HEK293 (cell line): ENCODE measurements at regions not wholly inside any gene's neighbourhood (a gene's known extent, or its start where the extent isn't known, plus 50 kb on each side); places are given as distances from the start of the nearest gene placed in this dataset.

Experiments
- CTCF ChIA-PET: fragments of 350-600 bp; formaldehyde crosslinking; extraction: SDS; loops from one replicate; lab custom pipeline; 2021; ENCODE audit warnings: antibody characterized with exemption; lab: Yijun Ruan, JAX
- POLR2A ChIA-PET: fragments of 300-600 bp; formaldehyde crosslinking; extraction: SDS; loops from one replicate; lab custom pipeline; 2020; ENCODE audit warnings: antibody characterized with exemption, inconsistent platforms; lab: Yijun Ruan, JAX
- H3K27ac ChIP-seq: fragments of 200-500 bp; sonication (Bioruptor generic); 2 replicates; pipeline ENCODE4 v1.5.1; 2014; ENCODE audit warnings: low read depth, low read length, control low read depth, inconsistent platforms; ENCODE audit errors: extremely low read depth
- H3K36me3 ChIP-seq, 2 experiments: fragments of 200-500 bp in 1 of 2; sonication (Bioruptor generic) in 1 of 2; 1 replicate in 1 of 2; 2 replicates in 1 of 2; pipeline ENCODE4 v1.5.1; 2014 to 2017; ENCODE audit warnings: inconsistent platforms in 2 of 2, low read length in 2 of 2; ENCODE audit not compliant: control insufficient read depth in 2 of 2, insufficient read depth in 1 of 2
- H3K4me1 ChIP-seq: fragments of 200-500 bp; sonication (Bioruptor generic); 2 replicates; pipeline ENCODE4 v1.5.1; 2014; ENCODE audit warnings: mild to moderate bottlenecking, low read length, inconsistent platforms; ENCODE audit not compliant: control insufficient read depth, insufficient read depth
- H3K4me3 ChIP-seq: 2 replicates; pipeline ENCODE4 v1.5.1; 2011; ENCODE audit warnings: low read depth, mild to moderate bottlenecking, control low read depth, low read length, moderate library complexity
- H3K9me3 ChIP-seq: fragments of 200-500 bp; sonication (Bioruptor generic); 2 replicates; pipeline ENCODE4 v1.5.1; 2014; ENCODE audit warnings: low read depth, low read length, inconsistent platforms; ENCODE audit not compliant: control insufficient read depth, insufficient read depth
- BCL11A ChIP-seq: fragments of 450-650 bp; formaldehyde crosslinking; IDR thresholded peaks from 2 replicates; pipeline ENCODE4 v1.5.1; 2016; ENCODE audit warnings: low read depth, missing biosample characterization, missing genetic modification characterization
- HIC1 ChIP-seq: fragments of 450-650 bp; formaldehyde crosslinking; IDR thresholded peaks from 2 replicates; pipeline ENCODE4 v1.5.1; 2016; ENCODE audit warnings: missing biosample characterization, missing genetic modification characterization
- KLF7 ChIP-seq: fragments of 450-650 bp; formaldehyde crosslinking; IDR thresholded peaks from 2 replicates; pipeline ENCODE4 v1.5.1; 2016; ENCODE audit warnings: missing biosample characterization, missing genetic modification characterization, borderline replicate concordance
- MEIS1 ChIP-seq: sonication (generic); formaldehyde crosslinking; IDR thresholded peaks from 2 replicates; pipeline ENCODE4 v1.8.1; 2022; ENCODE audit warnings: missing genetic modification reagents, mild to moderate bottlenecking, borderline replicate concordance
- OSR2 ChIP-seq: fragments of 450-650 bp; formaldehyde crosslinking; IDR thresholded peaks from 2 replicates; pipeline ENCODE4 v1.5.1; 2016; ENCODE audit warnings: missing biosample characterization, missing genetic modification characterization
- PRDM1 ChIP-seq: fragments of 450-650 bp; formaldehyde crosslinking; IDR thresholded peaks from 2 replicates; pipeline ENCODE4; 2016; ENCODE audit warnings: missing biosample characterization, missing genetic modification characterization
- REST ChIP-seq: fragments of 450-650 bp; formaldehyde crosslinking; IDR thresholded peaks from 2 replicates; pipeline ENCODE4 v1.5.1; 2016; ENCODE audit warnings: missing biosample characterization, missing genetic modification characterization
- SP3 ChIP-seq: fragments of 450-650 bp; formaldehyde crosslinking; IDR thresholded peaks from 2 replicates; pipeline ENCODE4 v1.5.1; 2016; ENCODE audit warnings: missing biosample characterization, missing genetic modification characterization
- ZNF10 ChIP-seq: fragments of 450-650 bp; formaldehyde crosslinking; IDR thresholded peaks from 2 replicates; pipeline ENCODE4 v1.5.1; 2017; ENCODE audit warnings: missing biosample characterization, missing genetic modification characterization
- ZNF112 ChIP-seq: fragments of 450-650 bp; formaldehyde crosslinking; IDR thresholded peaks from 2 replicates; pipeline ENCODE4 v1.5.0; 2017; ENCODE audit warnings: missing biosample characterization, missing genetic modification characterization
- ZNF221 ChIP-seq: fragments of 450-650 bp; formaldehyde crosslinking; IDR thresholded peaks from 2 replicates; pipeline ENCODE4 v1.5.1; 2017; ENCODE audit warnings: missing biosample characterization, missing genetic modification characterization, borderline replicate concordance
- ZNF513 ChIP-seq: fragments of 450-650 bp; IDR thresholded peaks from 2 replicates; pipeline ENCODE4 v1.5.1; 2018; ENCODE audit warnings: missing biosample characterization, missing genetic modification characterization
- ZNF571 ChIP-seq: fragments of 450-650 bp; formaldehyde crosslinking; IDR thresholded peaks from 2 replicates; pipeline ENCODE4 v1.5.0; 2017; ENCODE audit warnings: missing biosample characterization, missing genetic modification characterization
- ZNF600 ChIP-seq: fragments of 450-650 bp; formaldehyde crosslinking; IDR thresholded peaks from 2 replicates; pipeline ENCODE4 v1.5.1; 2016; ENCODE audit warnings: missing biosample characterization, missing genetic modification characterization
- ZNF670 ChIP-seq: fragments of 450-650 bp; formaldehyde crosslinking; IDR thresholded peaks from 2 replicates; pipeline ENCODE4 v1.5.1; 2016; ENCODE audit warnings: missing biosample characterization, missing genetic modification characterization, low read depth
- ZNF677 ChIP-seq: fragments of 450-650 bp; IDR thresholded peaks from 2 replicates; pipeline ENCODE4 v1.5.0; 2018; ENCODE audit warnings: missing biosample characterization, mild to moderate bottlenecking, missing genetic modification characterization, moderate library complexity
- ZNF76 ChIP-seq: fragments of 450-650 bp; formaldehyde crosslinking; IDR thresholded peaks from 2 replicates; pipeline ENCODE4; 2016; ENCODE audit warnings: low read depth, missing biosample characterization, missing genetic modification characterization, borderline replicate concordance
- ZNF837 ChIP-seq: fragments of 450-650 bp; formaldehyde crosslinking; IDR thresholded peaks from 2 replicates; pipeline ENCODE4 v1.5.1; 2016; ENCODE audit warnings: missing biosample characterization, missing genetic modification characterization
- ZSCAN16 ChIP-seq: fragments of 450-650 bp; formaldehyde crosslinking; IDR thresholded peaks from 2 replicates; pipeline ENCODE4 v1.5.1; 2016; ENCODE audit warnings: missing biosample characterization, missing genetic modification characterization

GRCh38 chr3:107218864-107219269 lies 158.4 kb upstream of the CCDC54 start:
- no peaks in the 10 kb centered on the region for H3K36me3 ChIP-seq
- POLR2A ChIA-PET: no interaction called here
- no peaks in the 10 kb centered on the region for H3K4me1 ChIP-seq
- no peaks in the 10 kb centered on the region for H3K9me3 ChIP-seq
- no peak overlapping the region for H3K4me3 ChIP-seq
- TF ChIP-seq ZNF677 (tag by site-specific recombination): no peak
- TF ChIP-seq ZNF513 (tag by site-specific recombination): no peak
- TF ChIP-seq ZNF10 (tag by site-specific recombination): no peak
- no peak for TF ChIP-seq ZNF221 (tag by site-specific recombination)
- TF ChIP-seq PRDM1 (tag by site-specific recombination): no peak
- TF ChIP-seq BCL11A (tag by site-specific recombination): no peak
- TF ChIP-seq ZNF571 (tag by site-specific recombination): no peak
- TF ChIP-seq ZNF670 (tag by site-specific recombination): no peak
- no peak for TF ChIP-seq ZNF76 (tag by site-specific recombination)
- TF ChIP-seq ZNF112 (tag by site-specific recombination): no peak
- TF ChIP-seq ZNF837 (tag by site-specific recombination): no peak
- no peak for TF ChIP-seq HIC1 (tag by site-specific recombination)
- TF ChIP-seq REST (tag by site-specific recombination): no peak
- no peak for TF ChIP-seq OSR2 (tag by site-specific recombination)
- no peak for TF ChIP-seq MEIS1 (CRISPR knock-in tag)
- no peak for TF ChIP-seq ZNF600 (tag by site-specific recombination)
- TF ChIP-seq, all 188 proteins: peak for 0
- no peak overlapping the region for H3K27ac ChIP-seq
- CTCF ChIA-PET: interaction anchor here (0.7 kb wide), 1 partner anchor 986 kb away, joined by 3 read pairs; no protein-coding TSS in a partner anchor

GRCh38 chr3:107220538-107220937 lies 156.7 kb upstream of the CCDC54 start:
- POLR2A ChIA-PET: no interaction called here
- CTCF ChIA-PET: interaction anchor here (0.7 kb wide), 1 partner anchor 618 kb away, joined by 3 read pairs; no protein-coding TSS in a partner anchor
- Histone ChIP-seq H3K9me3 (no peaks in the 10 kb centered on the region), H3K36me3 (no peaks in the 10 kb centered on the region), H3K27ac (no peak overlapping the region), H3K4me1 (no peaks in the 10 kb centered on the region), H3K4me3 (no peak overlapping the region)
- TF ChIP-seq ZSCAN16: no peak
- TF ChIP-seq ZNF837 (tag by site-specific recombination): no peak
- no peak for TF ChIP-seq SP3 (tag by site-specific recombination)
- no peak for TF ChIP-seq KLF7 (tag by site-specific recombination)
- TF ChIP-seq ZNF513 (tag by site-specific recombination): no peak
